ENCODE measurements at regions not wholly inside any gene's neighbourhood (a gene's known extent, or its start where the extent isn't known, plus 50 kb on each side); places are given as distances from the start of the nearest gene placed in this dataset.

GRCh38 chr10:3428826-3429225, 256.2 kb upstream of the PITRM1 start:
- no peak for DNase-seq (ENCODE audit: low read depth in 2 of 2)

GRCh38 chr10:3427950-3428354, 255.4 kb upstream of the PITRM1 start:
- no peak for DNase-seq (ENCODE audit: low read depth in 2 of 2)

- DNase-seq (ENCODE audit: low read depth in 2 of 2) = no peak
These were observed 254.8 kb upstream of the PITRM1 start for GRCh38 chr10:3427347-3427746.

- DNase-seq (ENCODE audit: low read depth in 2 of 2) = no peak
These were observed 253.7 kb upstream of the PITRM1 start for GRCh38 chr10:3426190-3426845.

- no peak for DNase-seq (ENCODE audit: low read depth in 2 of 2)
These were observed 253.1 kb upstream of the PITRM1 start for GRCh38 chr10:3425716-3426115.

- no peak for DNase-seq (ENCODE audit: low read depth in 2 of 2)
These were observed 252.7 kb upstream of the PITRM1 start for GRCh38 chr10:3425261-3425660.

- DNase-seq (ENCODE audit: low read depth in 2 of 2) = no peak
These were observed 251.7 kb upstream of the PITRM1 start for GRCh38 chr10:3424111-3424851.

- no peak for DNase-seq (ENCODE audit: low read depth in 2 of 2)
These were observed 250.8 kb upstream of the PITRM1 start for GRCh38 chr10:3423384-3423783.

GRCh38 chr10:3422282-3422681, 249.7 kb upstream of the PITRM1 start:
- DNase-seq (ENCODE audit: low read depth in 2 of 2) = no peak

GRCh38 chr10:3421537-3422257, 249.1 kb upstream of the PITRM1 start:
- no peak for DNase-seq (ENCODE audit: low read depth in 2 of 2)

GRCh38 chr10:3420527-3421469, 248.2 kb upstream of the PITRM1 start:
- DNase-seq (ENCODE audit: low read depth in 2 of 2) = no peak

- DNase-seq (ENCODE audit: low read depth in 2 of 2) = no peak
These were observed 247.3 kb upstream of the PITRM1 start for GRCh38 chr10:3419719-3420495.

GRCh38 chr10:3418926-3419325, 246.3 kb upstream of the PITRM1 start:
- no peak for DNase-seq (ENCODE audit: low read depth in 2 of 2)

- DNase-seq (ENCODE audit: low read depth in 2 of 2) = no peak
These were observed 245.6 kb upstream of the PITRM1 start for GRCh38 chr10:3418041-3418754.

GRCh38 chr10:3417096-3417495, 244.5 kb upstream of the PITRM1 start:
- DNase-seq (ENCODE audit: low read depth in 2 of 2) = no peak

GRCh38 chr10:3415878-3416605, 243.5 kb upstream of the PITRM1 start:
- no peak for DNase-seq (ENCODE audit: low read depth in 2 of 2)

GRCh38 chr10:3415038-3415736, 242.6 kb upstream of the PITRM1 start:
- no peak for DNase-seq (ENCODE audit: low read depth in 2 of 2)

GRCh38 chr10:3414667-3415023, 242.1 kb upstream of the PITRM1 start:
- DNase-seq (ENCODE audit: low read depth in 2 of 2) = no peak

All from stimulated activated CD8-positive, alpha-beta memory T cell treated with anti-CD3 and anti-CD28 coated beads, Interleukin-7, amount 100 ng/mL, for 1 hour (primary cell).